ENCODE measurements at regions not wholly inside any gene's neighbourhood (a gene's known extent, or its start where the extent isn't known, plus 50 kb on each side); places are given as distances from the start of the nearest gene placed in this dataset.

GRCh38 chr12:88307961-88308360, 165.9 kb downstream of the TMTC3 start:
- intact Hi-C loops (cut with DNase I): no loop called here
- DNase-seq: no peak
- TF ChIP-seq CTCF (IDR thresholded peaks at IDR 0.05) (no peak), POLR2A (IDR thresholded peaks at IDR 0.05) (no peak), EP300 (IDR thresholded peaks at IDR 0.05) (no peak), POLR2AphosphoS5 (IDR thresholded peaks at IDR 0.05) (no peak)
- Histone ChIP-seq H3K27me3 (no peaks in the 10 kb centered on the region), H3K36me3 (no peaks in the 10 kb centered on the region), H3K9me3 (no peaks in the 10 kb centered on the region), H3K4me3 (no peak overlapping the region), H3K4me1 (peaks cover 0 to 14% (median 6%) of the 10 kb centered on the region in 4 donors), H3K27ac (no peak overlapping the region)
- WGBS, 2 donors: 85 to 86% methylated on average over 4 of the region's 4 CpGs

GRCh38 chr12:88308825-88309224, 166.7 kb downstream of the TMTC3 start:
- intact Hi-C loops (cut with DNase I): no loop called here
- no peak for TF ChIP-seq CTCF (IDR thresholded peaks at IDR 0.05)
- TF ChIP-seq EP300 (IDR thresholded peaks at IDR 0.05): no peak
- no peak for TF ChIP-seq POLR2A (IDR thresholded peaks at IDR 0.05)
- no peak for TF ChIP-seq POLR2AphosphoS5 (IDR thresholded peaks at IDR 0.05)
- Histone ChIP-seq H3K36me3 (no peaks in the 10 kb centered on the region), H3K4me1 (peaks cover 0 to 14% (median 6%) of the 10 kb centered on the region in 4 donors), H3K9me3 (no peaks in the 10 kb centered on the region), H3K27me3 (no peaks in the 10 kb centered on the region), H3K4me3 (no peak overlapping the region), H3K27ac (no peak overlapping the region)
- no peak for DNase-seq

- TF ChIP-seq POLR2A (IDR thresholded peaks at IDR 0.05) (no peak), EP300 (IDR thresholded peaks at IDR 0.05) (no peak), POLR2AphosphoS5 (IDR thresholded peaks at IDR 0.05) (no peak), CTCF (IDR thresholded peaks at IDR 0.05) (no peak)
- peaks cover 0 to 14% (median 6%) of the 10 kb centered on the region in 4 donors for H3K4me1 ChIP-seq
- intact Hi-C loops (cut with DNase I): no loop called here
Measured at GRCh38 chr12:88309546-88309945, 167.4 kb downstream of the TMTC3 start.

GRCh38 chr12:88310069-88310468, 168.0 kb downstream of the TMTC3 start:
- DNase-seq: no peak
- Histone ChIP-seq H3K27ac (no peak overlapping the region), H3K27me3 (no peaks in the 10 kb centered on the region), H3K4me1 (peaks cover 0 to 14% (median 6%) of the 10 kb centered on the region in 4 donors), H3K9me3 (no peaks in the 10 kb centered on the region), H3K36me3 (no peaks in the 10 kb centered on the region), H3K4me3 (no peak overlapping the region)
- intact Hi-C loops (cut with DNase I): no loop called here
- TF ChIP-seq POLR2AphosphoS5 (IDR thresholded peaks at IDR 0.05) (no peak), EP300 (IDR thresholded peaks at IDR 0.05) (no peak), POLR2A (IDR thresholded peaks at IDR 0.05) (no peak), CTCF (IDR thresholded peaks at IDR 0.05) (no peak)
- 77% methylated on average over 1 of the region's 1 CpG for WGBS, 2 donors

More at GRCh38 chr12:88309546-88309945, 167.4 kb downstream of the TMTC3 start:
- H3K9me3 ChIP-seq: no peaks in the 10 kb centered on the region
- DNase-seq: no peak
- no peaks in the 10 kb centered on the region for H3K27me3 ChIP-seq
- 71 to 78% methylated on average over 2 of the region's 2 CpGs for WGBS, 2 donors
- no peaks in the 10 kb centered on the region for H3K36me3 ChIP-seq
- H3K27ac ChIP-seq: no peak overlapping the region
- no peak overlapping the region for H3K4me3 ChIP-seq

DNA sequence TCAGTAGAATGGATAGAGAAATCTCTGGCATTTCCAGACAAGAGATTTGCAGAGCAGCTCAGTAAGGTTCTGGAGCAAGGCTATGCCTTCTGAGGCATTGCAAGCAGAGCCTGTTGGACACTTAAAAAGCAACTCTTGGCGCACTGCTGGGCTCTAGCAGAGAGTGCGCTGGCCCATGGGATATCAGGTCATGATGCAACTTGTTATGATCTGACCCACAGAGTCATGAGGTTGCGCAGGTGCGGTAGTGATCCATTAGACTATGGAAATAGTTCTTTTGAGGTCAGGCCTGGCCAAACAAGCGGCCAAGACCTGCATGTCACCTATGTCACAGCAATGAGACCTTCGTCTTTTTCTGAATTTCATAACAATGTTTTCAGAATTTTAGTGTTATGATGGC, 168.6 kb downstream of the TMTC3 start:
- Histone ChIP-seq H3K4me3 (no peak overlapping the region), H3K9me3 (no peaks in the 10 kb centered on the region), H3K27ac (no peak overlapping the region), H3K36me3 (no peaks in the 10 kb centered on the region), H3K4me1 (peaks cover 0 to 10% (median 4%) of the 10 kb centered on the region in 4 donors), H3K27me3 (no peaks in the 10 kb centered on the region)
- TF ChIP-seq EP300 (IDR thresholded peaks at IDR 0.05): no peak
- TF ChIP-seq POLR2A (IDR thresholded peaks at IDR 0.05): no peak
- TF ChIP-seq CTCF (IDR thresholded peaks at IDR 0.05): no peak
- TF ChIP-seq POLR2AphosphoS5 (IDR thresholded peaks at IDR 0.05): no peak
- intact Hi-C loops (cut with DNase I): no loop called here
- 87 to 96% methylated on average over 6 of the region's 6 CpGs for WGBS, 2 donors
- no peak for DNase-seq
